ENCODE measurements at regions not wholly inside any gene's neighbourhood (a gene's known extent, or its start where the extent isn't known, plus 50 kb on each side); places are given as distances from the start of the nearest gene placed in this dataset.

DNA sequence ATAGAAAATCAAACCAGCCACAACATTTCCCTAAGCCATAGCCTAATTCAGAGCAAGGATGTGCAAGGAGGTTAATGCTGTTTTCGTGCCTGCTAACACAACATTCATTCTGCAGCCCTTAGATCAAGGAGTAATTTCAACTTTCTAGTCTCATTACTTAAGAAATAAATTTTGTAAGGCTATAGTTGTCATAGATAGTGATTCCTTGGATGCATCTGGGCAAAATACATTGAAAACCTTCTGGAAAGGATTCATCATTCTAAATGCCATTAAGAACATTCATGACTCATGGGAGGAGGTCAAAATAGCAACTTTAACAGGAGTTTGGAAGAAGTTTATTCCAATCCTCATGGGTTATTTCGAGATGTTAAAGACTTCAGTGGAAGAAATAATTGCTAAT lies 283.2 kb downstream of the RPAP3 start:
- peaks cover 0 to 8% (median 0%) of the 10 kb centered on the region in 11 experiments; a peak in 3 of 22 replicates for H3K9me3 ChIP-seq (replicated peaks in 1 of 11)
- no peak overlapping the region for H3K27ac ChIP-seq
- H3K36me3 ChIP-seq = no peaks in the 10 kb centered on the region
- H3K4me1 ChIP-seq = no peaks in the 10 kb centered on the region
- H3K4me3 ChIP-seq = no peak overlapping the region
- H3K9ac ChIP-seq = no peak overlapping the region
- no peaks in the 10 kb centered on the region for H4K20me1 ChIP-seq
- H3K27me3 ChIP-seq = no peaks in the 10 kb centered on the region; a peak in 1 of 22 replicates
- H3K4me2 ChIP-seq = no peak overlapping the region
- no peak for TF ChIP-seq Cebpa-rat (IDR thresholded peaks at IDR 0.05)

DNA sequence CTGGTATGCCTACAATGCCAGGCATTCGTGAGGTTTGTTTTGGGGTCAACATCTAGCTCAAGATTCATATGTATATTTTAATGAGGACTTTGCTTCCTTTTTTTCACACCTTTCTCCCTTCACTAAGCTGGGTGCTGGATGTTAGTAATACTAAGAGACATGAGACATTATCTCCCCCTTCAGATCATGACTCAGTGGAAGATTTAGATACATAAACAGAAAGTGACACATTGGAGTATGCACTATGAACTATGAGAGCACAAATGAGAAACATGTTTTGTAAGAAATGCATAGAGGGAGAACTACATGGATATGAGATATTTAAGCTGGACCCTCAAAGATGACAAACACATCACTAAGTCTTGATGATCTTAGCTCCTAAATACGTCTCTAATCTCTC lies 286.3 kb downstream of the RPAP3 start:
- H3K9me3 ChIP-seq (replicated peaks in 1 of 11) = peaks cover 0 to 5% (median 0%) of the 10 kb centered on the region in 11 experiments; a peak in 3 of 22 replicates
- H3K27ac ChIP-seq = no peak overlapping the region
- no peak overlapping the region for H3K9ac ChIP-seq
- H3K4me3 ChIP-seq = no peak overlapping the region
- no peaks in the 10 kb centered on the region for H3K36me3 ChIP-seq
- no peak overlapping the region for H3K4me2 ChIP-seq
- TF ChIP-seq Cebpa-rat (IDR thresholded peaks at IDR 0.05) = no peak
- no peaks in the 10 kb centered on the region; a peak in 1 of 22 replicates for H3K27me3 ChIP-seq
- H4K20me1 ChIP-seq = no peaks in the 10 kb centered on the region
- no peaks in the 10 kb centered on the region for H3K4me1 ChIP-seq

DNA sequence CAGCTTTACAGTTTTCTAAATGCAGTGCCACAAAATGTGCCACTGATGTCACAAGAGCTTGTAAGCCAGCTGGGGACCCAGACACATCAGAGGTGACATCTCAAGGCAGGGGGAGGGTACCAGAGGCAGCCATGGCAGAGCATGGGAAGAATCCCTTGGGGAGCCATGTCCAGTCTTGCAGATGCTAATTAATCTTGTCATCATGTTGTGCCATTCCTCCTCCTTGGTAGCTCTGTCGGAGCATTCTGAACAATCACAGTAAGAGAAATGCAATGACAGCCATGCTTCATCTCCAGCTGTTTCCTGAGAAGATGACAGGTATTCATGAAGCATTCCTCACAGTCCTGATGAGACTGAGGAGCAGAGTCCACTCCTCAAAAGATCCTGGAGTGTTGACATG lies 287.9 kb downstream of the RPAP3 start:
- Histone ChIP-seq H3K4me2 (no peak overlapping the region), H3K36me3 (no peaks in the 10 kb centered on the region), H3K9me3 (replicated peaks in 1 of 11) (no peaks in the 10 kb centered on the region), H4K20me1 (no peaks in the 10 kb centered on the region), H3K4me1 (no peaks in the 10 kb centered on the region), H3K4me3 (no peak overlapping the region), H3K27me3 (no peaks in the 10 kb centered on the region; a peak in 1 of 22 replicates), H3K9ac (no peak overlapping the region), H3K27ac (no peak overlapping the region)
- TF ChIP-seq Cebpa-rat (IDR thresholded peaks at IDR 0.05) = no peak

DNA sequence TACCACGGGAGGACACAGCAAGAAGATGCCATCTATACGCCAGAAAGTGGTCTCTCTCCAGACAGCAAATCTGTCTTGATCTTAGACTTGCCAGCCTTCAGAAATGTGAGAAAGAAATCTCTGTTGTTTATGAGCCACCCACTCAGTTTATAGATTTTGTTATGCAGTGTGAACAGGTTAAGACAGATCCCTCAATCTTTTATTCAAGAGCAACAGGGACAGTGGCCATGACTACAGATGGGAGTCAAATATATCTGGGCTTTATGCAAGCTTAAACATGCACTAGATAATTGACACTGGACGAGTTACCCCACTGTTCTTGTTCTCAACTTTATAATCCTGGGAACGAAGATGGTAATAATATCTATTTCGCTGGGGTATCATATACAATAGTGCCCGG lies 288.7 kb downstream of the RPAP3 start:
- Histone ChIP-seq H3K4me2 (no peak overlapping the region), H3K9ac (no peak overlapping the region), H3K4me3 (no peak overlapping the region), H3K36me3 (no peaks in the 10 kb centered on the region), H3K9me3 (replicated peaks in 1 of 11) (no peaks in the 10 kb centered on the region), H3K27ac (no peak overlapping the region), H4K20me1 (no peaks in the 10 kb centered on the region), H3K4me1 (no peaks in the 10 kb centered on the region), H3K27me3 (no peaks in the 10 kb centered on the region; a peak in 1 of 22 replicates)
- TF ChIP-seq Cebpa-rat (IDR thresholded peaks at IDR 0.05) = no peak

DNA sequence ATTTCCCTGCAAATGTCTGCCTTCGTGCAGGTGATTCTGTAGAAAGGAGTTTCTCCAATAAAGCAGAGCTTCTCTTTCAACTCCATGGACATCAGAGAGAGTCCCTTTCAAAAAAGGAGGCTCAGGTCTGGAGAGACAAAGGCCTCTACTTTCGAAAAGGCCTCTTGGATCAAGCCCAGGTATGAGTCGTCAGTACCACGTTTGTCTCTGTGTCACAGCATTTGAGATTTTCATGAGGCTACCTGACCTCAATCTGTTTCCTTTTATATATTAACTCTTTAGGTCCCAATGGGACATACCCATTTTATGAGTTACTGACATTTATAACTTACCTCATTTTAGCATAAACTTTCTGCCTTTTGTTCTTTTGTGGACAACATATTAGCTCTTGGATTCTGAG lies 290.8 kb downstream of the RPAP3 start:
- no peaks in the 10 kb centered on the region for H3K9me3 ChIP-seq (replicated peaks in 1 of 11)
- H3K9ac ChIP-seq = no peak overlapping the region
- H3K27ac ChIP-seq = no peak overlapping the region
- no peaks in the 10 kb centered on the region for H3K36me3 ChIP-seq
- no peak overlapping the region for H3K4me3 ChIP-seq
- no peaks in the 10 kb centered on the region for H3K4me1 ChIP-seq
- no peak for TF ChIP-seq Cebpa-rat (IDR thresholded peaks at IDR 0.05)
- no peaks in the 10 kb centered on the region; a peak in 1 of 22 replicates for H3K27me3 ChIP-seq
- H4K20me1 ChIP-seq = no peaks in the 10 kb centered on the region
- no peak overlapping the region for H3K4me2 ChIP-seq

DNA sequence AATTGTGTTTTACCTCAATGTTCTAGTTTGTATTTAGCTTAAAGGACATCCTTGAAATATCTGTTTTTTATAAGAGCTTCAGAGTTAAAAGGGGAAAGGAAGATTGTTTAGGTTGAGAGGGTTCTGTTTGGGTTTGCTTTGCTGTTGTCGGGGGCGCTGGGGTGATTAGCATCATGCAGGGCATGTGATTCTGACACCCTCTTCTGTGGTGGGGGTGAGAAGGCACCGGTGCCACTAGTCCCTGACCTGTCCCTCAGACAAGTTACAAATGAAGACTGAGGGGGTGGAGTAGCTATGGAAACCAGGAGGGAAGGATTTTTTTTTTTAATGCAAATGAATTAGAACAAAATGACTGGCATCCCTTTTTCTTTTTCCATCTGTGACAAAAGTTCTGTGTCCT lies 291.3 kb downstream of the RPAP3 start:
- H3K36me3 ChIP-seq = no peaks in the 10 kb centered on the region
- H4K20me1 ChIP-seq = no peaks in the 10 kb centered on the region
- no peak for TF ChIP-seq Cebpa-rat (IDR thresholded peaks at IDR 0.05)
- H3K27ac ChIP-seq = no peak overlapping the region
- no peaks in the 10 kb centered on the region for H3K27me3 ChIP-seq
- no peak overlapping the region for H3K4me2 ChIP-seq
- no peak overlapping the region for H3K4me3 ChIP-seq
- no peaks in the 10 kb centered on the region for H3K4me1 ChIP-seq
- no peak overlapping the region for H3K9ac ChIP-seq
- H3K9me3 ChIP-seq (replicated peaks in 1 of 11) = no peaks in the 10 kb centered on the region

DNA sequence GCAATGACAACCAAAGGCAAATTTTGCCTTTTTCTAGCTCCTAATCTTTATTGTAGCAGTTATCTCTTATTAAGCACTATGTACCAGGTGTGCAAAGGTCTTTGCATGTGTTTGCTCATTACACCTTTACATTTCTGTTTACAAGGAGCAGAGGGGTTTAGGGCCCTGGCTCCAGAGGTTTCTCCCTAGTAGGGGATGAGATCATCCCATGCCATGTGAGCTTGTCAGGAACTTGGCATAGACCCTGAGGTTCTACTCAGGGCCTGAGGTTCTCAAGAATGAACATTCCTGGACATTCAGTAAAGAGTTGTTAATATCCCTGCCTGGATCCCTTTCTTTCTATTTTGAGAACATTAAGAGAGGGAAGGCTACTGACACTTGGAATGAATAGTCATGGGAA lies 292.0 kb downstream of the RPAP3 start:
- TF ChIP-seq Cebpa-rat (IDR thresholded peaks at IDR 0.05) = no peak
- Histone ChIP-seq H3K9me3 (replicated peaks in 1 of 11) (no peaks in the 10 kb centered on the region), H4K20me1 (no peaks in the 10 kb centered on the region), H3K27me3 (no peaks in the 10 kb centered on the region), H3K36me3 (no peaks in the 10 kb centered on the region), H3K4me1 (no peaks in the 10 kb centered on the region), H3K9ac (no peak overlapping the region), H3K4me2 (no peak overlapping the region), H3K4me3 (no peak overlapping the region), H3K27ac (no peak overlapping the region)

DNA sequence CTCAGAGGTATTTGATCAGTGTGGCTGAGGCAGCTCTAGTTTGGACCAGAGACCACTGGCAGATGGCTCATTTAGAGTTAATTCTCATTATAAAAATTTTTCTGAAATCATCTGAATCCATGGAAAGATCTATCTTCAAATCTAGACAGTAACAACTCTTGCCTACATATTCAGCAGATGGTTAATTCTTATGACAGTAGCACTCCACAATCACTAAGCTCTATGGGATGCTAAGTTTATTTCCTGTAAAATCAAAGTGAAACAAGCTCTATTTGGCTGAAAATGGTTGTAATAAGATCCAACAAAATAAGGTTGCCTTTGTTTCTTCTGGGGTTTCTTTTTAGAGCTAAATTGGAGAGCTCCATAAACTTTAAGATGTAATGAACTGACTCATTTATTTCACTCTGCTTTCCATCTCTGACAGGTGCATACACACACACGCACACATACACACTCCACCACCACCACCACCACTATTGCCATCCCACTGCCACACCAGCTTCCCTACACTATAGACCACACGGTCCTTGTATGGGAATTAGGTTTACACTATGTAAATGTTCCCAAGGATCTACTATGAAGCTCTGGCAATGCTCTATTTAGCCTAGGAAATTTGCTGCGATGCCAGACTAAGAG lies 293.1 kb downstream of the RPAP3 start:
- Histone ChIP-seq H3K27me3 (no peaks in the 10 kb centered on the region), H3K36me3 (no peaks in the 10 kb centered on the region), H3K4me1 (peaks cover 0 to 5% (median under 1%) of the 10 kb centered on the region in 10 experiments; a peak in 4 of 20 replicates), H3K9ac (no peak overlapping the region), H3K9me3 (replicated peaks in 1 of 11) (no peaks in the 10 kb centered on the region), H3K4me2 (no peak overlapping the region), H3K4me3 (no peak overlapping the region), H3K27ac (no peak overlapping the region), H4K20me1 (no peaks in the 10 kb centered on the region)
- no peak for TF ChIP-seq Cebpa-rat (IDR thresholded peaks at IDR 0.05)

DNA sequence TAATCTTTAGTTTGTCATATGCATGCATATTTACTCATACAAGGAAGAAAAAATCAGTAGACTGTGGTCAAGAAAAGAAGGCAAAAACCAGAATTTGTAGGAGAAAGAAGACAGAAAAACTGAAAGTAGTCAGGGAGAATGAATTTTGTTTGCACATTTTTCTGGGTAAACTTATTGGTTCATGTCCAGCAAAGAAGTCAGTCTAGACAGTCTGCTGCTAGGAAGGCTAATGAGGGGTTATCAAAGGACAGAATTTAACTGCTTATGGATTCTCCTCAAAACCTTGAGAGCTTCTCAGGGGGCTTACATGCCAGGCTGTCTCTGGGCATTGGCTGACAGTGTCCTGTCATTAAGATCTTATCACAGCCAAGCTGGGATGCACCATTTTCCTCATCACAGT lies 293.9 kb downstream of the RPAP3 start:
- Histone ChIP-seq H3K27me3 (no peaks in the 10 kb centered on the region), H3K27ac (no peak overlapping the region), H3K9ac (no peak overlapping the region), H3K4me2 (no peak overlapping the region), H3K9me3 (replicated peaks in 1 of 11) (no peaks in the 10 kb centered on the region), H3K36me3 (no peaks in the 10 kb centered on the region), H4K20me1 (no peaks in the 10 kb centered on the region), H3K4me1 (peaks cover 0 to 8% (median 6%) of the 10 kb centered on the region in 10 experiments; a peak in 7 of 20 replicates), H3K4me3 (no peak overlapping the region)
- TF ChIP-seq Cebpa-rat (IDR thresholded peaks at IDR 0.05) = no peak

DNA sequence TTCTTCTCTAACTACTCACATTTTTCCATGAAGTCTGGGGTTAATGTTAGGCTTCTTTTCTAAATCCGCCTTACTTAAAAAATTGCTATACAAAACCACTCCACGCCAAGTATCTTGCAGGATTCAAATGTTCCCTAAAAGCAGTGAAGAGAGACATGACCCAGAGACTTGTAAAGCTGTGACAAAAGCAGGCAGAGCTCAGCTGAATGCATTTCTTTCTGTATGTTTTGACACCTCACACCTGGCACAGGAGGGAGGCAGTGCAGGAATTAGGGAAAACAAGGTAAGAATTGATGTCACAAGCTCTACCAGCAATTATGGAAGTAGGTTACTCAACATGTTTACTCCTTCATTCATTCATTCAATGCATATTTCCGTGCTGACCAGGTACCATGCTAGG lies 295.0 kb downstream of the RPAP3 start:
- no peak for TF ChIP-seq Cebpa-rat (IDR thresholded peaks at IDR 0.05)
- H3K4me3 ChIP-seq = no peak overlapping the region
- peaks cover 0 to 2% (median 0%) of the 10 kb centered on the region in 11 experiments; a peak in 1 of 22 replicates for H3K9me3 ChIP-seq (replicated peaks in 1 of 11)
- no peak overlapping the region for H3K9ac ChIP-seq
- no peaks in the 10 kb centered on the region for H4K20me1 ChIP-seq
- no peak overlapping the region for H3K4me2 ChIP-seq
- H3K4me1 ChIP-seq = peaks cover 0 to 8% (median 6%) of the 10 kb centered on the region in 10 experiments; a peak in 7 of 20 replicates
- no peaks in the 10 kb centered on the region for H3K36me3 ChIP-seq
- H3K27ac ChIP-seq = no peak overlapping the region
- no peaks in the 10 kb centered on the region for H3K27me3 ChIP-seq

Data from BLaER1 treated with 17β-estradiol and CSF1 and Interleukin-3, amounts not matched to agents 10 nM and 100 nM (cell line).